ENCODE measurements at regions not wholly inside any gene's neighbourhood (a gene's known extent, or its start where the extent isn't known, plus 50 kb on each side); places are given as distances from the start of the nearest gene placed in this dataset.

GRCh38 chr20:19095762-19096161, 116.7 kb upstream of the SLC24A3 start (continued):
- no peak for TF ChIP-seq GTF2F1 (IDR thresholded peaks at IDR 0.05; ENCODE audit: borderline replicate concordance, low read depth, low read length)
- TF ChIP-seq, protein P1, sequence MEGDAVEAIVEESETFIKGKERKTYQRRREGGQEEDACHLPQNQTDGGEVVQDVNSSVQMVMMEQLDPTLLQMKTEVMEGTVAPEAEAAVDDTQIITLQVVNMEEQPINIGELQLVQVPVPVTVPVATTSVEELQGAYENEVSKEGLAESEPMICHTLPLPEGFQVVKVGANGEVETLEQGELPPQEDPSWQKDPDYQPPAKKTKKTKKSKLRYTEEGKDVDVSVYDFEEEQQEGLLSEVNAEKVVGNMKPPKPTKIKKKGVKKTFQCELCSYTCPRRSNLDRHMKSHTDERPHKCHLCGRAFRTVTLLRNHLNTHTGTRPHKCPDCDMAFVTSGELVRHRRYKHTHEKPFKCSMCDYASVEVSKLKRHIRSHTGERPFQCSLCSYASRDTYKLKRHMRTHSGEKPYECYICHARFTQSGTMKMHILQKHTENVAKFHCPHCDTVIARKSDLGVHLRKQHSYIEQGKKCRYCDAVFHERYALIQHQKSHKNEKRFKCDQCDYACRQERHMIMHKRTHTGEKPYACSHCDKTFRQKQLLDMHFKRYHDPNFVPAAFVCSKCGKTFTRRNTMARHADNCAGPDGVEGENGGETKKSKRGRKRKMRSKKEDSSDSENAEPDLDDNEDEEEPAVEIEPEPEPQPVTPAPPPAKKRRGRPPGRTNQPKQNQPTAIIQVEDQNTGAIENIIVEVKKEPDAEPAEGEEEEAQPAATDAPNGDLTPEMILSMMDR (IDR thresholded peaks at IDR 0.05; ENCODE audit: control extremely low read depth in 1 of 3, insufficient read depth in 1 of 3, low read depth in 1 of 3, low read length in 3 of 3), result peak in 1 of 3 experiments; percentile 7; a peak in 1 of 4 replicates
- no peak; a peak in 1 of 4 replicates for TF ChIP-seq HDAC2 (IDR thresholded peaks at IDR 0.05; ENCODE audit: borderline replicate concordance in 1 of 2, low read depth in 2 of 2, low read length in 2 of 2)
- TF ChIP-seq NRF1 (IDR thresholded peaks at IDR 0.05; ENCODE audit: low read depth, low read length), result no peak
- TF ChIP-seq CBX8 (IDR thresholded peaks at IDR 0.05; ENCODE audit: borderline replicate concordance, low read depth, low read length), result no peak
- TF ChIP-seq RFX5 (IDR thresholded peaks at IDR 0.05; ENCODE audit: borderline replicate concordance, low read depth, low read length), result no peak
- no peak for TF ChIP-seq PHF8 (conservative IDR thresholded peaks at IDR 0.05; ENCODE audit: low read depth, low read length)
- TF ChIP-seq SUZ12 (IDR thresholded peaks at IDR 0.05; ENCODE audit: low read length), result no peak
- no peak for TF ChIP-seq ZNF274 (IDR thresholded peaks at IDR 0.05; ENCODE audit: borderline replicate concordance, extremely low read depth, low read length)

Data from H1 (cell line).